ENCODE measurements at regions not wholly inside any gene's neighbourhood (a gene's known extent, or its start where the extent isn't known, plus 50 kb on each side); places are given as distances from the start of the nearest gene placed in this dataset.

DNA sequence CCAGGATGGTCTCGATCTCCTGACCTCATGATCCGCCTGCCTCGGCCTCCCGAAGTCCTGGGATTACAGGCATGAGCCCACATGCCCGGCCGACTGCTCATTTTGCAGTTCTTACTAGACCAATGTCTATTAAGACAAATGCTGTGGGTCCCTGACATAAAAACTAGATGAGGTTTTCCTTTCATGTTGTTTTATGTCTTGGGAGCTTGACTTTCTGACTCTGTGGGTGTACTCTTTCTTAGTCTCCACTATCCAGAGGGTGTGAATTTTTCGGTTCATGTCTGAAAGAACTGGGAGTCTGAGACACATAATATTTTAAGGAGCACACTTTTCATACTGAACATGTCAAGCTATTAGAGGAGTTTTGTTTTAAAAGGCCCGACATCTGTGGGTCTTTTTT lies 744.9 kb upstream of the B3GALT2 start:
- H3K4me3 ChIP-seq (replicated peaks; ENCODE audit: low read depth, low read length): no peak overlapping the region
- no peak for TF ChIP-seq CTCF (IDR thresholded peaks at IDR 0.05; ENCODE audit: low read length, missing control alignments)
- DNase-seq (ENCODE audit: low read depth): no peak

- H3K4me3 ChIP-seq (replicated peaks; ENCODE audit: low read depth, low read length): no peak overlapping the region
- TF ChIP-seq CTCF (IDR thresholded peaks at IDR 0.05; ENCODE audit: low read length, missing control alignments): no peak
- DNase-seq (ENCODE audit: low read depth): no peak
These were observed 743.1 kb upstream of the B3GALT2 start for GRCh38 chr1:193929374-193930033.

DNA sequence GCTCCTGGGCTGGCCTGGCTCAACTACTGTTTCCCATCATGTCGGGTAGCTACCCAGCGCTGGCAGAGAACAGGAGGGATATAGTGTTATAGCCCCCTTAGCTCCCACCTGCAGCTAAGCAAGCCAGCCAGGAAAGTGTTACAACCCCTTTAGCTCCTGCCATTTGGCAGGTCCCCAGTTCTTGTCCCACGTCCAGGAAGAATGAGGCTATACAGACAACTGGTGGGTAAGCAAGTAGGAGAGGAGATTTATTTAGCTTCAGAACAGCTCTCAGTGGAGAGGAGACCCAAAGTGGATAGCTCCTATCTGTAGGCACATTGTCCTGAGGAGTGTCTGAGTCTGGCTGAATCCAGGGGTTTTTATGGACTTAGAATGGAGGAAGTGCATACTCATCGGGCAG lies 741.1 kb upstream of the B3GALT2 start:
- no peak for DNase-seq (ENCODE audit: low read depth)
- TF ChIP-seq CTCF (IDR thresholded peaks at IDR 0.05; ENCODE audit: low read length, missing control alignments): no peak
- H3K4me3 ChIP-seq (replicated peaks; ENCODE audit: low read depth, low read length): no peak overlapping the region

- no peak for DNase-seq (ENCODE audit: low read depth)
- no peak for TF ChIP-seq CTCF (IDR thresholded peaks at IDR 0.05; ENCODE audit: low read length, missing control alignments)
- H3K4me3 ChIP-seq (replicated peaks; ENCODE audit: low read depth, low read length): no peak overlapping the region
These were observed 740.5 kb upstream of the B3GALT2 start for GRCh38 chr1:193926956-193927355.

DNA sequence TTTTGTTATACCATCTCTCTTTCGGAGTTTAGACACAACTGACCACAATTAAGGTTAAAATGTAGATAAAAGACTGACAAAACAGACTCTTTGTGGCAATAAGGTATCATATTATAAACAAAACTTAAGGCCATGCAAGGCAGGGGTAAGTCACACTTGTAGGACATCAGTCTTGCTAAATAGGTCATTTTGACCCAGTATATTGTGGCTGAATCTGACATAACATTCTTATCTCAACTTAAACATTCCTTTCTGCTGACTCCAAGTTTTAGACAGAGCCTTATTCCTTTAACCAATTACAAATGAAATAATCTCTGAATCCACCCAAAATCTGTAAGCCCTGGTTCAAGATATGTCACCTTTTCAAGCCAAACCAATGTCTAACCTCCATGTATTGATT lies 733.4 kb upstream of the B3GALT2 start:
- no peak for TF ChIP-seq CTCF (IDR thresholded peaks at IDR 0.05; ENCODE audit: low read length, missing control alignments)
- DNase-seq (ENCODE audit: low read depth): peak; percentile 39
- no peak overlapping the region for H3K4me3 ChIP-seq (replicated peaks; ENCODE audit: low read depth, low read length)

DNA sequence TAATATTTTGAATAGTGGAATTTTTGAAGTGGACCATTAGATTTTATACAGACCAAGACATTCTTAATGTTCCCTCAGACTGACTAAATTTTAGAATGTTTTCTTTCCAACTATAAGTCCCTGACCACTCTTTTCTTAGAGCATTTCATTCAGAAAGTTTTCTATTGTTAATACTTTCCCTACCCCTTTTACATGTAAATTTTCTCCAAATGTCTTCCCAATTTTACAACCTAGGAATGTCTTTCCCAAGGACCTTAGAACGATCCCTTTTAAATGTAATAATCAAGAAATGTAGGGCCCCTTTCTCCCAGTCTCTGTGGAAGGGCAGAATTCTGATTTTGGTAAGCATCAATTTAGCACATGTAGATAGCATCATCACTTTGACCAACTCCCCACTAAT lies 730.0 kb upstream of the B3GALT2 start:
- no peak overlapping the region for H3K4me3 ChIP-seq (replicated peaks; ENCODE audit: low read depth, low read length)
- no peak for DNase-seq (ENCODE audit: low read depth)
- TF ChIP-seq CTCF (IDR thresholded peaks at IDR 0.05; ENCODE audit: low read length, missing control alignments): no peak

DNA sequence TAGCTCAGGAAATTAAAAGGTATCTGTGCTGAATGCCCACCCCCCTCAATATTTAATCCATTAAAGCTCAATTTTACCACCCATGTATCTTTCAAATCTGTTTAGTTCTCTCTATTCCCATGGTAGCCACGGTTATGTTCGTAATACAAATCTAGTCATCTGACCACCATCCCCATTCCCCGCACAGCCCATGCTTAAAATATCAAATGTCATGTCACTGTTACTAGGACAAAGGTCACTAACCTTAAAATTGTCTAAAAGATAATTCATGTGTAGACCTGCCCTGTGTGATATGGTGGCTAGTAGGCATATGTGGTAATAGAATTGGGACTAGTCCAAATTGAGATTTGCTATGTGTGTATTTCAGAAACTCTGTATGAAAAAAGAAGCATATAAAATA lies 728.5 kb upstream of the B3GALT2 start:
- no peak for DNase-seq (ENCODE audit: low read depth)
- no peak for TF ChIP-seq CTCF (IDR thresholded peaks at IDR 0.05; ENCODE audit: low read length, missing control alignments)
- no peak overlapping the region for H3K4me3 ChIP-seq (replicated peaks; ENCODE audit: low read depth, low read length)
